ENCODE measurements at regions not wholly inside any gene's neighbourhood (a gene's known extent, or its start where the extent isn't known, plus 50 kb on each side); places are given as distances from the start of the nearest gene placed in this dataset.
"Not testable (repeated sequence)": the region's sequence is repeated elsewhere in the genome, so short reads cannot be mapped to it uniquely, and the experiment has no call there.

- Histone ChIP-seq H3K4me3 (ENCODE audit: low read length) (no peak overlapping the region), H3K36me3 (ENCODE audit: control insufficient read depth, low read length) (no peaks in the 10 kb centered on the region)
These were observed 92.4 kb upstream of the TRIB2 start for GRCh38 chr2:12624384-12624783.

GRCh38 chr2:12624905-12625598, 91.7 kb upstream of the TRIB2 start:
- Histone ChIP-seq H3K9me3 (ENCODE audit: control insufficient read depth, insufficient read depth, low read length) (no peaks in the 10 kb centered on the region), H3K79me2 (ENCODE audit: control insufficient read depth, low read length) (no peaks in the 10 kb centered on the region), H3F3A (ENCODE audit: control insufficient read depth, insufficient read depth) (no peaks in the 10 kb centered on the region), H3K4me1 (ENCODE audit: control insufficient read depth, low read length) (0 out of 2 replicates have a peak, but pooled peaks cover 3% of the 10 kb centered on the region), H3K9me2 (replicated peaks; ENCODE audit: control insufficient read depth, low read length) (no peaks in the 10 kb centered on the region), H3K27me3 (ENCODE audit: control insufficient read depth, low read length) (no peaks in the 10 kb centered on the region), H3K36me3 (ENCODE audit: control insufficient read depth, low read length) (no peaks in the 10 kb centered on the region), H3K4me2 (ENCODE audit: low read length) (no peak overlapping the region), H3K4me3 (ENCODE audit: low read length) (no peak overlapping the region), H4K20me1 (ENCODE audit: control insufficient read depth, insufficient read depth, low read depth, low read length) (no peaks in the 10 kb centered on the region), H3K27ac (ENCODE audit: low read depth, low read length) (no peak overlapping the region)
- TF ChIP-seq CTCF (IDR thresholded peaks at IDR 0.05; ENCODE audit: low read depth, low read length, poor library complexity, severe bottlenecking) (no peak), EZH2phosphoT487 (IDR thresholded peaks at IDR 0.05; ENCODE audit: borderline replicate concordance, low read length) (no peak)

More at GRCh38 chr2:12624384-12624783, 92.4 kb upstream of the TRIB2 start:
- no peaks in the 10 kb centered on the region for H4K20me1 ChIP-seq (ENCODE audit: control insufficient read depth, insufficient read depth, low read depth, low read length)
- no peak overlapping the region for H3K4me2 ChIP-seq (ENCODE audit: low read length)
- no peaks in the 10 kb centered on the region for H3K79me2 ChIP-seq (ENCODE audit: control insufficient read depth, low read length)
- H3K4me1 ChIP-seq (ENCODE audit: control insufficient read depth, low read length), result 0 out of 2 replicates have a peak, but pooled peaks cover 3% of the 10 kb centered on the region
- H3K9me3 ChIP-seq (ENCODE audit: control insufficient read depth, insufficient read depth, low read length), result no peaks in the 10 kb centered on the region
- H3K9me2 ChIP-seq (replicated peaks; ENCODE audit: control insufficient read depth, low read length), result no peaks in the 10 kb centered on the region
- no peaks in the 10 kb centered on the region for H3F3A ChIP-seq (ENCODE audit: control insufficient read depth, insufficient read depth)
- no peak overlapping the region for H3K27ac ChIP-seq (ENCODE audit: low read depth, low read length)
- no peaks in the 10 kb centered on the region for H3K27me3 ChIP-seq (ENCODE audit: control insufficient read depth, low read length)
- TF ChIP-seq EZH2phosphoT487 (IDR thresholded peaks at IDR 0.05; ENCODE audit: borderline replicate concordance, low read length) (no peak), CTCF (IDR thresholded peaks at IDR 0.05; ENCODE audit: low read depth, low read length, poor library complexity, severe bottlenecking) (no peak)

- H3K4me1 ChIP-seq (ENCODE audit: control insufficient read depth, low read length); H3K27ac ChIP-seq (ENCODE audit: low read depth, low read length); H3K36me3 ChIP-seq (ENCODE audit: control insufficient read depth, low read length); H3K9me2 ChIP-seq (replicated peaks; ENCODE audit: control insufficient read depth, low read length); H3K9me3 ChIP-seq (ENCODE audit: control insufficient read depth, insufficient read depth, low read length); H3K4me2 ChIP-seq (ENCODE audit: low read length); H3K4me3 ChIP-seq (ENCODE audit: low read length); H3K79me2 ChIP-seq (ENCODE audit: control insufficient read depth, low read length); H3F3A ChIP-seq (ENCODE audit: control insufficient read depth, insufficient read depth); H4K20me1 ChIP-seq (ENCODE audit: control insufficient read depth, insufficient read depth, low read depth, low read length); H3K27me3 ChIP-seq (ENCODE audit: control insufficient read depth, low read length): not testable (repeated sequence)
These were observed 88.2 kb upstream of the TRIB2 start for GRCh38 chr2:12628541-12628940.

GRCh38 chr2:12636837-12637581, 79.7 kb upstream of the TRIB2 start:
- H3K79me2 ChIP-seq (ENCODE audit: control insufficient read depth, low read length), result no peaks in the 10 kb centered on the region
- H3K4me3 ChIP-seq (ENCODE audit: low read length), result no peak overlapping the region
- H3K27me3 ChIP-seq (ENCODE audit: control insufficient read depth, low read length), result no peaks in the 10 kb centered on the region
- H3K27ac ChIP-seq (ENCODE audit: low read depth, low read length), result no peak overlapping the region
- H3K4me2 ChIP-seq (ENCODE audit: low read length), result no peak overlapping the region
- no peaks in the 10 kb centered on the region for H3K9me3 ChIP-seq (ENCODE audit: control insufficient read depth, insufficient read depth, low read length)
- H3F3A ChIP-seq (ENCODE audit: control insufficient read depth, insufficient read depth), result no peaks in the 10 kb centered on the region
- H3K4me1 ChIP-seq (ENCODE audit: control insufficient read depth, low read length), result peaks cover 7% of the 10 kb centered on the region
- no peaks in the 10 kb centered on the region for H4K20me1 ChIP-seq (ENCODE audit: control insufficient read depth, insufficient read depth, low read depth, low read length)
- no peaks in the 10 kb centered on the region for H3K9me2 ChIP-seq (replicated peaks; ENCODE audit: control insufficient read depth, low read length)
- TF ChIP-seq CTCF (IDR thresholded peaks at IDR 0.05; ENCODE audit: low read depth, low read length, poor library complexity, severe bottlenecking), result no peak
- no peak for TF ChIP-seq EZH2phosphoT487 (IDR thresholded peaks at IDR 0.05; ENCODE audit: borderline replicate concordance, low read length)
- H3K36me3 ChIP-seq (ENCODE audit: control insufficient read depth, low read length), result no peaks in the 10 kb centered on the region
